ENCODE measurements at regions not wholly inside any gene's neighbourhood (a gene's known extent, or its start where the extent isn't known, plus 50 kb on each side); places are given as distances from the start of the nearest gene placed in this dataset.
A peak's percentile ranks its signal among the peaks of the same experiment; 100 is the strongest.

DNA sequence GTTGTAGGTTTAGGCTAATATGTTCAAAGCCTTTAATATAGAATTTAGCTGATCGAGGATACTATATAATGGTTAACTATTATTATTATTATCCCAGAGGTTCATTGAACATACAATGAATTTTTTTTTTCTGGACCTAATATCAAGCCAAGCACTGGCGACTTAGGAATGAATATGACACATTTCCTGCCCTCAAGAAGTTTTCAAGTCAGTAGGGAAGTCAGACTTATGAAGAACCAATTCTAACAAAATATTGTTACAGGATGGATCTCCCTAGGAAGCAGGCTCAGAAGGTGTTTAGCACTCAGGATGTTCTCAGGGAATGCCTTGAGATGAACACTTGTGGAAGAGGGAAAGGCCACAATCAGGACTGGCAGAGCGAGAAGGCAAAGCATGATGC, 211.8 kb upstream of the FGGY start:
- no peak for DNase-seq (ENCODE audit: low spot score)

DNA sequence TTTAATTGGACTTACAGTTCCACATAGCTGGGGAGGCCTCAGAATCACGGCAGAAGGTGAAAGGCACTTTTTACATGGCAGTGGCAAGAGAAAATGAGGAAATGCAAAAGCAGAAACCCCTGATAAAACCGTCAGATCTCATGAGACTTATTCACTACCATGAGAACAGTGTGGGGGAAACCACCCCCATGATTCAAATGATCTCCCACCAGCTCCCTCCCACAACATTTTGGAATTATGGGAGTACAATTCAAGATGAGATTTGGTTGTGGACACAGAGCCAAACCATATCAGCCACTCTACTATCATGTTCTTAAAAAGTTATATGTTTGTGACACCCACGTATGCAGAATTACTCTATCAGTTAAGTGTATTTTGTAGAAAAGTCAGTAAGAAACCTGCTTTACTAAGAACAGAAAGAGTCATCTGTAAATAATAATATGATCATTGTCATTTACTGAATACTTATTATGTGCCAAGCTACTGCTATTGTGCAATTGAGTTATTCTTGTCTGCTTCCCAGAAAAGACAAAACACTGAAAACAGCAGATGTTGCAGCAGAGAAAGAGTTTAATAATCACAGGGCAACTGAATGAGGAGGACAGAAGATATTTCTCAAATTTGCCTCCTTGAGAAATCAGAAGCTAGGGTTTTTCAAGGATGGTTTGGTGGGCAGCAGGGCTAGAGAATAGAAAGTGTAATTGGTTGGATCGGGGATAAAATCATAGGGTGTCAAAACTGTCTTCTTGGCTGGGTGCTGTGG, 207.7 kb upstream of the FGGY start:
- no peak for DNase-seq (ENCODE audit: low spot score)

DNA sequence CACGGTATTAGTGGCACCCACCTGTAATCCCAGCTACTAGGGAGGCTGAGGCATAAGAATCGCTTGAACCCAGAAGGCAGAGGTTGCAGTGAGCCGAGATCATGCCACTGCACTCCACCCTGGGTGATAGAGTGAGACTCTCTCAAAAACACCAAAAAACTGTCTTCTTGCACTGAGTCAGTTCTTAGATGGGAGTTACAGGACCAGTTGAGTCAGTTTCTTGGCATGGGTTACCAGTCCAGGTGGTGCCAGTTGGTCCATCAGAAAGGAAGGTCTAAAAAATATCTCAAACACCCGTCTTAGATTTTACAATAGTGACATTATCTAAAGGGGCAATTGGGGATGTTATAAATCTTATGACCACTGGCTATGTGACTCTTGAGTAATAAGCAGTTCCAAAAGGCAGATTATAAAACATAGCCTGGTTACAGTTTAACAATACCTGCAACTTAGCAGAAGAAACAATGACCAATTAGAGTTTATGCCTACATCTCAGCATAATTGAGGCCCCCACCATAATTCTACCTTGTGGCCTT, 206.9 kb upstream of the FGGY start:
- DNase-seq (ENCODE audit: low spot score), result no peak

DNA sequence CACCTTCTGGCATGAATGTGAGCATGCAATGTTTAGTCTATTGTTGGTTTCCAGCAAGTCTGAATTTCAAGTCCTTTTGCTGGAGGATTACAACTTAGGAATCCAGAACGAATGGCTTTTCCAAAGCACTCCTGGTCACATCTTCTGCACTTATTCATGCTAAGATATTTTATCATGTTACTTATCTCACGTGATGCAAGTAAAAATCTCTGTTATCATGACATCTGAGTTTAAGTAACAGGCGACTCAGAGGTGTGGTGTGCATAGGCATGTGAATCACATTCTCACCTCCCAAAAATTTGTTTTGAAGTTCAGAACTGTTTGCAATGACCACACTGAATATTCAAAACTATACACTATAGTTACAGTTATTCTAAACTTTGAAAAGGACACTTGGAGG, 204.8 kb upstream of the FGGY start:
- DNase-seq (ENCODE audit: low spot score), result no peak

DNA sequence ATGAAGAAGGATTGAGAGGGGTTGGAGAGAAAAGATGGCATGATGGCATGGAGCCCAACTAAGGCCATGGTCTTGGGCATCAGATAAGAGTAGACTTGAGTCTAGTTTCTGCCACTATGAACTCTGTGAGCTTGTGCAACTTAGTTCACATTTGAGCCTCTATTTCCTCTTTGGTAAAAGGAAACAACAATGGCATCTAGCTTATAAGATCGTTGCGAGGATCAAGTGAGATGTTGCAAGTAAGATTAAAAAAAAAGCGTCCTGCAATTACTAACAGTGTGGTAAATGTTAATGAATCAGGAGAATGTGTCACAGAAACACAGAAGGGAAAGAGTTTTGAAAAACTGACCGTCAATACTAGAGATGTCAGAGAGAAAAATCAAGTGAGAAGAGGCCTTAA, 202.9 kb upstream of the FGGY start:
- no peak for DNase-seq (ENCODE audit: low spot score)

DNA sequence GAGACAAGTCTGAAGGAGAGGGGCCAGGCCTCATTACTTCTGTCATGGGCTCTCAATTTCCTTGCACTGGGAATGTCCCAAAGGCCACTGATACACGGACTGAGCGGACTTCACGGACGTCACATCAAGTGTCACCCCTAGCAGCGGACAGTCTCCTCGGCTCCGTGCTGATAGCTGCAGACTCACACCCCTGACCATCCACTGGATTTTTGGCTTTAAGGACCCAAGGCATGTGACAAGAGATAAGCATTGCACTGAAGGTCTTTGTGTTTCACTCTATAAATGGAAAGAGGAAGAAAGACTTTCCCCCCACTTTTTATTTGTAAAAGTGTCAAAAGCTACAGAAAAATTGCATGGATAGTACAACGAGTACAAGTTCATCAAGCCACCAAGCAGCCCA, 200.4 kb upstream of the FGGY start:
- DNase-seq (ENCODE audit: low spot score), result no peak

DNA sequence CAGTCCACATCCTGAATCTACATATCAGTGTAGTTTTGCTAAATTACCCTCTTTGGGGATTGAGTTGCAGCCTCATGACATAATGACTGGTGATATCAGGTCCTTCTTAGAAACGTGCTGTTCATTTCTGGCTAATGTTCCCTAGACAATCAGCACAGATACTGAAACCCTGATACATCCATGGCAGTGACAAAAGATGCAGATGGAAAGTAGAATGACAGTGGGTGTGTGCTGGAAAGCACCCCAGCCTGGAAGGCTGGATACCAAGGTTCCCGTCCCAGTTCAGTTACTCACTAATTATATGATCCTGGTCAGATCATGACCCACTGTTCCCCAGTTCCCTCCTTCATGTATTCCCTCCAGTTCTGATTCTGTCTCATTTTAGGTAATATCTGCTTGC, 198.2 kb upstream of the FGGY start:
- DNase-seq (ENCODE audit: low spot score), result no peak

DNA sequence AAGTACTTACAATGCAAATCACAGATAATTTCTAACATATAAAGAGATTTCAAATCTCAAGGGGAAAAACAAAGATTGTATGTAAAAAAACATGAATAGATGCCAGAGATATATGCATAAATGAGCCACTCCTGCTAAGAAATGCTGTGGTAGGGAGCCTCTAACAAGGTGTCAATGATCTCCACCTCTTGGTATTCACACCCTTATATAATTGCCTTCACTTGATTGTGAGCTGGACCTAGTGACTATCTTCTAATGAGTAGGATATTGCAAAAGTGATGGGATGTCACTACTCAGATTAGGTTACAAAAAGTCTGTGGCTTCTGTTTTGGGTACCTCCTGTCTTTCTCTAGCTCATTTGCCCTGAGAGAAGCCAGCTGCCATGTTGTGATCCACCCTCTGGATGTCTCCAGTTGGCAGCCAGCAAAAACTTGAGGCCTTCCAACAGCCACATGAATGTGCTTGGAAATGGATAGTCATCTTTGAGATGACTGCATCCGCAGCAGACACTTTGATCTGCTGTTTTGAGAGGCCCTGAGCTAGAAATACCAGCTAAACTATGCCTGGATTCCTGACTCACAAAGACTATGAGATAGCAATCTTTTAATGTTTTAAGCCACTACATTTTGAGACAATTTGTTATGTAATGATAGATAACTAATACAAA, 196.1 kb upstream of the FGGY start:
- no peak for DNase-seq (ENCODE audit: low spot score)

DNA sequence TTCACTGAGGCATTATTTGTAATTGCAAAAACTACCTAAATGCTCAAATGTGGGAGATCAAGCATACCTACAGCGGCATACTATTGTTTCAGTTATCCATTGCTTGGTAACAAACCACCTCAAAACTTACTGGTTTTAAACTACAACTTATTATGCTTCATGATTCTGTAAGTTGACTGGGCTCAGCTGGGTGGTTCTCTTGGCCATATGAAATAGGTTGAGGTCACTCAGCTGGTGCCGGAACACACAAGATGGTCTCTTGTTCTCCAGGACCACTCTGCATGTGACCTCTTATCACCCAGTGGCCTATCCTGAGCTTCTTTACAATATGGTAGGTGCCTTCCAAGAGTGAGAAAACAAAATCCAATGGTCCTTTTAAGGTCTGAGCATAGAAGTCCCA, 195.4 kb upstream of the FGGY start:
- DNase-seq (ENCODE audit: low spot score), result no peak

DNA sequence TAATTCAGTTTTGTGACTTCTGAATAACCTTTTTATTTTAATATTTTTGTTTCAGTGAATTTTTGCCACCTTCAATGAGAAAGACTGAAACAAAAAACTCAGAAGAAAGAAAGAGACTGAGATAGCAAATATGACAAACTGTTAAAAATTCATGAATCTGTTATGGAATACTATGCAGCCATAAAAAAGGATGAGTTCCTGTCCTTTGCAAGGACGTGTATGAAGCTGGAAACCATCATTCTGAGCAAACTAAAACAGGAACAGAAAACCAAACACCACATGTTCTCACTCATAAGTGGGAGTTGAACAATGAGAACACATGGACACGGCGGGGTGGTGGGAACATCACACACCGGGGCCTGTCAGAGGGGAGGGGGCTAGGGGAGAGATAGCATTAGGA, 193.4 kb upstream of the FGGY start:
- no peak for DNase-seq (ENCODE audit: low spot score)

DNA sequence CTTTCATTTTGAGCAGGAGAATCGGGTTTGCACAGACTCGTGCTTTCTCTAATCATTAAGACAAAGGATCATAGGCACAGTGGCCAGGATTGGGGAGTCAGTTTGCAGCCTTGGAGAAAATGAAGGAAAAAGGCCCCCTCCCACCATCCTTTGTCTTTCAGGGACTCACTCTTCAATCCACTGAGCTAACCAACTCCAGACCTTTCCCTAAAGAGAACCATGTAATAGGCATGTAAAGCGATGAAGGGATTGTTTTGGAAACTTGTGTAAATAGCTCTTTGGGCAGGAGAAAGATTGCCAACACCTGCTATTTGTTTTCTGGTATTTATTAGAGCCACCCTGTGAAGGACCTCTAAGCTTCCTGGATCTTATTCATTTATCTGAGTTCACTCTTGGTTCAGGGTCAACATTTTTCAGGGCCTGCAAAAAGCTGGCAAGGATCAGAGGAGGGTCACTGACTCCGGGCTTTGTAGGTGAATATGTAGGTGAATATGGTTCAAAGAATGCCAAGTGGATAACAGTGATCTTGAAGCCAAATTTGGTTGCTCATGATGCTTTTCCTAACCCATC, 192.6 kb upstream of the FGGY start:
- DNase-seq (ENCODE audit: low spot score), result no peak

DNA sequence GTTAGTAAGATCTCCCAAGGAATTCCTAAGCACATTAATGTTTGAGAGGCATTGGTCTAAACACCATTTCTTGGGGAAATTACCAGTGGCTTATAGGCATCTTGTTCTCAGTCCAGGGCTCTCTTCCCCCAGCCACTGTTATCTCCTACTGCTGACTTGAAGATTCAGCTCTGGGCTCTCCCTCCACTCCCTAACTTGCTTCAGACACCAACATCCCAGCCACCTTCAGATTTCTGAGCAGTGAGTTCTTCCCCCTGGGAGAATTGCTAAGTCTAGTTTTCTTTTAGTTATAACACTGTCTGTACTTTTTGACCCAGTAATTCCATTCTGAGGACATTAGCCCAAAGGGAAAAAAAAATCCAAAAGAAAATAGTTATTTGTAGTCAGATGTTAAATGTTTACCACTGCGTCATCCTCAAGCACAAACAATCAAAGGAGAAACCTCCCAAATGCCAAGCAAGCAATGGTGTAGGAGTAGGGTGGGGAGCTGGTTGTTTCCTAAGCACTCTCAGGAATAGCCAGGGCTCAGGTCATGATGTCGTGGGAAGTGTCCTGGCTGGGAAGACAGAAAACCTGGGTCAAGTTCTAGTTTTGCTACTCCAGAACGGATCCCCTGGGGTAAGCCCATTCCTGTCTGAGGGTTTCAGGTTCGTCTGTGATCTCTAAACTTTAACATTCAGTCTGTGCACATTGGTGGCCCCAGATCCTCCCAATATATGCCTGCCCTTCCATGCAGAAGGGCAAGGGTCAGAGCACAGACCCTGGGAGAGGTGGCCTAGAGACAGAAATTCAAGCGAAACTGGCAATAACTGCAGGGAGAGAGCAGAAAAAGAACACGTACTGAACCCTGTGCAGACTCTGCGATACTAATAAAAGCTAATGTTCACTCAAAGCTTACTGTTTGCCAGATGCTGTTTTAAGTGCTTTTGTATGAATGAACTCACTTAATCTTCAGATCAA, 191.1 kb upstream of the FGGY start:
- DNase-seq (ENCODE audit: low spot score), result no peak

DNA sequence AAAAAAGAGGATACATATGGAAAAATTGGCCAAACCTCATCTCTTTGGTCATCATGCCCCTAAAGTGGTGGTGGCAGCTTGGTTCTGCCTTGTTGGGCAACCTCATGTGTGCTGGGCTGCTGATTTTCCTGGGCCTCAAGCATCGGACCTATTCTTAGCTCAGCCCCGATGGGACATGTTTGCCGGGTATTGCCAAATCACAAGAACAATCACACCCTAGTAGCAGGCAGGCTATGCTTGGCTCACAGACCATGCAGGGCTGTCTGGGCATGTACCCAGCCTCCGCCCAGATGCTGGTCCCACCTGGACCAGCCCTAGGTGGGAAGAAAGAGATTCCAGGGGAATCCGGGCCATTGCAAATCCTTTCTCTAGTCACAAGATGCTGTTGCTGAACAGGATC, 189.4 kb upstream of the FGGY start:
- peak; percentile 89 for DNase-seq (ENCODE audit: low spot score)

DNA sequence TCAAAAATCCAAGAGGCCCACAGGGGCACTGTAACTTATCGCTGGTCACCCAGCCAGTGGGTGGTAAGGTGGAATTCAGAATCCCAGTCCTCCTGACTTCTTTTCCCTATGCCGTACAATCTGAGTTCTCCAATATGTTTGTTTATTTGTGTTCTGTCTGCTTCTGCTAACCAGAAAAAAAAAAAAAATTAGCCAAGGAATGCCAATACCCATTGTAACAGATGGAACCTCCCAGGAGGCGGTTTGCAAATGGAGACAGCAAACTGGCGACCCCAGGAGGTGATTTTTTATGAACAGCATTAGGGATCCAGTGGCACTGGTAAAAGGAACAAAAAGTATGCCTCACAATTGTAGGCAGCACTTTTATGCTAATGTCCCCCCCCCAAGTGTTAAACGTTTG, 189.0 kb upstream of the FGGY start:
- peak; percentile 75 for DNase-seq (ENCODE audit: low spot score)

DNA sequence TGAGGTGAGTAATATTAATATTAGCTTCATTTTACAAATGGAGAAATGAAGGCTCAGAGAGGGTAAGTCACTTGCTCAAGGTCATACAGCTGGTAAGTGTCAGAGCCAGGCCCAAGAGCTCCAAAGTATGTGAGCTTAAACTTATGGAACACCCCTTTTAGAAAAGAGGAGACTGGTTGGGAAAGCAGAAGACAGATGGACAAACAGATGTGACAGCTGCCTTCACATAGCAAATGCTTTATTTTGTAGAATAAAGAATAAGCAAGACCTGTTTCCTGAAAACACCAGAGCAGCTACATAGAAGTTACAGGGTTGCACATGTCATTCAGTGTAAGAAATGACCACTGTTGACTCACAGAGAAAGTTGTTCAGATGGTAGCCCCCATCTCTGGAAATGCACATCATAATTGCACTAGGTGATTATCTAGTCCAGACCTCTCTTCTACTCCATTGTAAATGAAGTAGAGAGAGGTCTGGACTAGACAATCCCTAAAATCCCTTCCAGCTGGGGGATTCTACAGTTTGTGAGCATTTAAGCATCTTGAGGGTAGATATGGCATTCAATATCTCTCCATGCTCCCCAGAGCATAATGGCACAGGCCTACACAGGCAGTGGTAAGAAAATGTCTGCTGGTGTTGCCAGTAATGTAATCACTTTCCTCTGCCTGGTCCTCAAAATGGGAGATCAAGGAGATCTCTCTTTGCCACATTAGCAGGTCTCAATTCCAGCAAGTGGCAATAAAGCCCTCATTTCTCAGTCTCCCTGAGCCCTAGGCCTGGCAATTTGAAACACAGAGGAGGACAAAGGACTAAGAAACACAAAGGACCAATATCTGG, 188.2 kb upstream of the FGGY start:
- peak; percentile 3 for DNase-seq (ENCODE audit: low spot score)

DNA sequence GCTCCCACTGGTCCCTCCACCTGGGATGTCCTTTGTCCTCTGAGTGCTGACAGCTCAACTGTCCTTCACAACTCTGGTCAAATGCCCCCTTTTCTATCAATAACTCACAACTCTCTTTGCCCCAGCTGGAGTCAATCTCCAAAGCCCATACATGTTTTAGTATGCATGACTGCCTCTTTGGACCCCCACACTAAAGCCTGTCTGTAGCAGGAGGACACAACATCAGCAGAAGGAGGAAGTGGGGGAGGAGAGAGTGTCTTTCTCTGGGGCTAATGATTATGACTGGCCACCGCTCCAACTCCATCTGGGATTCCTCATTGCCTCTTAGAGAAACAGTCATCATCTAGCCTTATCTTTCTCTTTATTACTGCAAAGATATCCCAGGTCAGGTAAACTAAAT, 186.6 kb upstream of the FGGY start:
- DNase-seq (ENCODE audit: low spot score), result no peak

DNA sequence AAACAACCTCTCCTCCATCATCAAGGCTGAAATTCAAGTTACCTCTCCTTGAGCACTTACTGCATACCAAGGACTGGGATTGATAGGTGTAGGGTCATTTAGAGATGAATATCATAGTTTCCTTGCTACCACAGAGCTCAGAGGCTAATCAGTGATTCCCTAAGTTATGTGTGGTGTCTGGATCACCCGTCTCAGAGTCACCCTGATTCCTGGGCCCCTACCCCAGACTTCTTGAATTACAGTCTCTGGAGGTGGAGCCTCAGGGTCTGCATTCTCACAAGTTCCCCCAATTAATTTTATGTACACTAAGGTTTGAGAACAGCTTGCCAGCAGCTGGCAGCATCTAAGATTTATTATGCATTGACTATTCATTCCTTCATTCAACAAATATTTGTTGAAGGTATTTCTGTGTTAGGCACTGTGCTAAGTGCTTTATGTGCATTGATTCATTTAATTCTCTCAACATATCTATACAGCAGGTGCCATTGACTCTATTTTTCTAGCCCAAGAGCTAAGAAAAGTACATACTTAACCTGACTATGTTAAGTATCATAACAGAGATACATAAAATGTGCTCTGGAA, 182.9 kb upstream of the FGGY start:
- DNase-seq (ENCODE audit: low spot score), result no peak

DNA sequence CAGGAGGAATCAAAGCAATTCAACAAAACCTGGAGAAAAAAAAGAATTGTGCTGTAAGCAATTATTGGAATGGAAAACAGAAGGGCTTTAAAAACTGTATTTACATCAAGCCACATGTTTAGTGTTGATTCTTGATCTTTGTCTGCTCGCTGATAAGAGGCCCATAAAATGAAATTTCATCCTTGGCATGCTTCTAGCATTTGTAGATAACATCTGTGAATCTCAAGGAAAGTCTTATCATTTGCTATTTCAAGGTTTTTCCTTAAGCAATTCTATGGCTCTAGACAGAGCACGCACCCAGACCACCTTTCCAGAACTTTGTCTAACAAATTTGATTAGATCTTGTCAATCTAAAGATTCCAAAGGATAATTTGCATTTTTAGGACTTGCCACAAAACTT, 181.0 kb upstream of the FGGY start:
- DNase-seq (ENCODE audit: low spot score), result no peak

DNA sequence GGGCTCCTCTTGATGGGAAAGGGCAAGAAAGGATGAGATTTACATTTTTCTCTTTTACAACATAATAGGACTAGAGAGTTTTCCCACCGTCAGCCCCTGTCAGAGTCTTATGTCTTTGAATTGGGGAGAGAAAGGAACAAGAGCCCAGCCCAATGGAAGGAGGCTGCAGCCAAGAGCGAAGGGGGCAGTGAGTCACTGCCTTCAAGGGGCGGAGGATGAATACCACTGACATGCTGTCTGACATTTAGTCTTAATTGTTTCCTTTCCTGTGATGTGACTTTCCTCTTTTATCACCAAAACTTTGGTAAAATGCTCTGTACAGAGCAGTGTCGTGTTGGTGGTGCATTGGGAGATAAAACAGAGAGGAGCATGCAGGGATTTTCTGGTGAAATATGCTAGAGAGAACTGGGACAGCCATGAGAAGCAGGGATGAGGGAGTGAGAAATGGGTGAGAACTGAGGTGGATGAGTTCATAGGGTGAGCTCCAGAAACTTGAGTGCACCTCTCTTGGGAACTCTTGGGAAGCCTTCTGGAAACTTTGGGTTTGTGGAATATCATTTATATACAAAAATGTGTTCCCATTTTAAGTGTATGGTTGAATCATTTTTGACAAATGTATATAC, 179.9 kb upstream of the FGGY start:
- no peak for DNase-seq (ENCODE audit: low spot score)

DNA sequence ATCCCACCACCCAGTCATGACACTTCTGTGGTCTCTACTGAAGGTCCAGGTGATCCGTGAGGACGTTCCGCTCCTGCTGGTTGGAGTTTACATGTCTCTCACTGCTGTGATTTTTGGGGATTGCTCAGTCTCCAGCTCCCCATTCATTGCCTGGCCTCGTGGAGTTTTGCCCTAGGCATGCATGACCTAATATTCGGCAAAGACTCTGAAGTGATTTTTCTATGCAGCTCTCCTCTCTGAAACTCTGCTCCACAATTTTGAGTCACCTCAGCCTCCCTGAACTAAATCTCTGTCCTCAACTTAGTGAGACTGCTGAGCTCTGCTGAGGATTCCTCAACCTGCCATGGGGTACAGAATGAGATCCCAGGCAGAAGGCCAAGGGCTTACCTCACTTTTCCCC, 174.4 kb upstream of the FGGY start:
- no peak for DNase-seq (ENCODE audit: low spot score)
